ENCODE measurements at regions not wholly inside any gene's neighbourhood (a gene's known extent, or its start where the extent isn't known, plus 50 kb on each side); places are given as distances from the start of the nearest gene placed in this dataset.

DNA sequence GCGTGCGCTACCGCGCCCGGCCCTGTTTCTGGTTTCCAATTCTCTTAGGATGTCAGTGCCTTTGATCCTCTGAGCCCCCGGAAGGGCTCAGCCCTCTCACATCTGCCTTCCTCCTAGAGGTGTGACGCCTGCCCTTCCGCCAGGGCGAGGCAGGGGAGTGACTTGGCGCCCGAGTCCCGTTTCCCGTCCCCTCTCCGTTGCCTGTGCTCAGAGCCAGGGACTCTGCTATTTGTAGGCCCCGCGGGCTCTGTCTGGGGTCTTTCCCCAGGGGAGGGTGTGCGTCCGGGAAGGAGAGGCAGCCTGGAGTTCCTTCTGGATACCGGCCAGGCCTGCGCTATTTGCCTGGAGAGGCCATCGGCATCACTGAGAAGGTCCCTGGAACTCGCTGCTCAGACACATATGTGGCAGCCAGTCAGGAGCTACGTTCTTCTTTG lies 103.7 kb upstream of the TAF1B start:
- DNase-seq = peak; percentile 50

DNA sequence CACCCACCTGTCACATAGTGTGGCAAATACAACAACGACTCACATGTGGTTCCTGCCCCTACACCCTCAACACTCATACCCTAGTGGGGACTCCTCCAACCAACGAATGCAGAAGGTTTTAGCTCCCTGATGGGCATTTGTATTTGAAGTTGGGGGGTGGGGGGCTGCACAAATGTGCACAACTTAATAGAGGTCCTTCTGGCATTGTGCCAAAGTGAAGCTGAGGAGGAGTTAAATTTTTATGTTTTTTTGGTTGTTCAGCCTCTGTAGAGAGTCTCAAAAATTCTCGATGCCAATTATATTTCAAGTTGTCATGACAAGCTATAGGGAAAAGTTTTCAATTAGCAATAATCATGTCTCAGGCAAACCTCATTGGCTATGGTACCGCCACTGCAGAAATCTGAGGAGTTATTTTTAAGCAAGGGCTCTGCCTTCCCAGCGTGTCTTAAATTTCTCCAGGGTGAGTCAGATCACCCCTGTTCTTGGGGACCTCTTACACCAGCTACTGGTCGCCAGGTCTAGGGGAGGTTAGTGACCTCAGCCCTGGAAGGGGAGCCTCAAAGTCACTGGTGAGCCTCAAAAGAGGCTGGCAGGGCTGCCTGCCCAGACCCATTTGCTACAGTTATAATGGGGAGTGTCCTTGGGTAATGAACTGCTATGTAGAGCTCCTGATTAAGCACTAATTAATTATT lies 102.7 kb upstream of the TAF1B start:
- DNase-seq = no peak

GRCh38 chr2:9741110-9741509 lies 102.2 kb upstream of the TAF1B start:
- no peak for DNase-seq

GRCh38 chr2:9742601-9743000 lies 100.7 kb upstream of the TAF1B start:
- DNase-seq = no peak

GRCh38 chr2:9744256-9745004 lies 98.8 kb upstream of the TAF1B start:
- DNase-seq = no peak

GRCh38 chr2:9745153-9745899 lies 97.9 kb upstream of the TAF1B start:
- DNase-seq = no peak

DNA sequence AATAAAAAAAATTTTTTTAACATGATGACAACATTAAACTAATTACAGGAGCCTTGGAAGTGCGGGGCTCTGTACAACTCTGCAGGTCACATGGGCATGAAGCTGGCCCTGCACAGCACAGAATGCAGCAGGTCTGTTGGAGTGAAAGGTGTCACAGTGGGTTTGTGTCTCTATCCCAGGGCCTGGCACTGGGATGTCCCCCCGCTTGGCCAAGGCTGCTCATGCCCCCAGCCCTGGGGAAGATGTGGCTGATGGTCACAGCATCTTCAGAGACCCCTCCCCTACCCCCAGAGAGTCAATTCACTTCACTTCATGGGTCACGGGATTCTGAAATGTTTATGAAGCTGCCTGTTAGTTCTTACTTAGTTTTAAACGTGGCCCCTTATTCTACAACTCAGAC lies 95.9 kb upstream of the TAF1B start:
- DNase-seq = no peak

- DNase-seq = no peak
Observed at GRCh38 chr2:9748577-9748976, 94.7 kb upstream of the TAF1B start.

GRCh38 chr2:9749546-9750223 lies 93.6 kb upstream of the TAF1B start:
- no peak for DNase-seq

- DNase-seq = no peak
Observed at GRCh38 chr2:9750224-9751215, 92.8 kb upstream of the TAF1B start.

DNA sequence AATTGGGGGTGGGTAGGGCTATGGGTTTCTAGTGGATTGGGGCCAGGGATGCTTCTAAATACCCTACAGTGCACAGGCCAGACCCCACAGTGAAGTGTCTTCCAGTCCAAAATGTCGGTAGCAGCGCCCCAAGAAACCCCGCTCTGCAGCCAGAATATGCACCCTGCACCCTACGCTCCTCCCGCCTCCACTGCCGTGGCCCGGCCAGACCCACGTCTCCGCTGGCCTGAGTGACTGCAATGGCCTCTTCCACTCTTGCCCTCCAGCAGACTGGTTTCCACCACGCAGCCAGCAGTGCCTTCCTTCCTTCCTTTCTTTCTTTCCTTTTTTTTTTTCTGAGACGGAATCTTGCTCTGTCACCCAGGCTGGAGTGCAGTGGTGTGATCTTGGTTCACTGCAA lies 91.4 kb upstream of the TAF1B start:
- DNase-seq = no peak

- DNase-seq = peak; percentile 80
Observed at GRCh38 chr2:9752441-9753275, 90.6 kb upstream of the TAF1B start.

GRCh38 chr2:9753276-9753600 lies 90.0 kb upstream of the TAF1B start:
- DNase-seq = peak; percentile 33

GRCh38 chr2:9753665-9754531 lies 89.4 kb upstream of the TAF1B start:
- peak; percentile 39 for DNase-seq

DNA sequence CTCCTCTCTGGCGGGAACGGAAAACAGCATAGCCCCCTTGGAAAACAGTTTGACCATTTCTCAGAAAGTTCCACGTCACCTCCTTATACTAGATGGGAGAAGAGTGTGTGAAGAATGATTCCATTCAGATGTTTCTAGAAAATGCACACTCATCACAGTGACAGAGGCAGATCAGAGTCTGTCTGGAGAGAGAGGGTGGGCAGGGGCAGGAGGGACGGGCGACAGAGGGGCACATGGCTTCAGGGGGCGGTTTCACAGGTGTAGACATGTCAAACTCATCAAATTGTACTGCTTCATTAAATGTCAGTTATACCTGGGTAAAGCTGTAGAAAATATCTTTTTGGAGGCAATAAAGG lies 88.8 kb upstream of the TAF1B start:
- no peak for DNase-seq

GRCh38 chr2:9755008-9755407 lies 88.3 kb upstream of the TAF1B start:
- DNase-seq = no peak

- DNase-seq = no peak
Observed at GRCh38 chr2:9755638-9756037, 87.6 kb upstream of the TAF1B start.

DNA sequence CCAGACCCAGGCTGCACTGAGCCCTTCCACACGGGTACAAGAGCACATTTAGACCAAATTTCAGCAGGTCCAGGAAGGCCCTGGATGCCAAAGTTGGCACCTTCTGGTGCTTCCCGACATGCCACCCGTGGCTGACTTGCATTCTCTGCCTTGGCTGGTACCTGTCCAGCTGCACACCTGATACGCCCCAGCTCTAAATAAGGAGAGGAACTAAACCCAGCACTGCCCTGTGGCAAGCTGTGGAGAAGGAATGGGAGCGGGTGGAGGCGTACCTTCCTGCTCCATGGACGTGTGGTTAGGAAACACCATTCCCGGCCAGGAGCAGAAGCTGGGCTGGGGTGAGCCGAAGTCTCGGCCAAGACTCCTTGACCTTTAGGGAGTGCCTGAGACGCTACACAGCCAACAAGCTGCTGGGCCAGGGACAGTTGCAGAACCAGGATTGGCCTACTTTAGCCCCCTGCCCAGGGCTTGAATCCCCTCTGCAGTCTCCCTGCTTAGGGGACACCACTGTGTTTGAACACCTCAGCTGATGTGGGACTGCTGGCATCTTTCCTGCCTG lies 86.5 kb upstream of the TAF1B start:
- no peak for DNase-seq

GRCh38 chr2:9757501-9758264 lies 85.6 kb upstream of the TAF1B start:
- DNase-seq = no peak
